Keratinocyte (primary cell): ENCODE measurements at regions not wholly inside any gene's neighbourhood (a gene's known extent, or its start where the extent isn't known, plus 50 kb on each side); places are given as distances from the start of the nearest gene placed in this dataset.

Experiments used
- EZH2 ChIP-seq: IDR thresholded peaks from one replicate; pipeline ENCODE4 v1.6.1; 2012; ENCODE audit warnings: inconsistent platforms, mild to moderate bottlenecking, low read length, moderate library complexity
- TF ChIP-seq, protein P1 (sequence below), 3 experiments: IDR thresholded peaks in 1 of 3; conservative IDR thresholded peaks in 1 of 3; optimal IDR thresholded peaks in 1 of 3; 2 replicates in 2 of 3; 3 replicates in 1 of 3; pipeline versions ENCODE3 to v1.5.1; 2011; ENCODE audit warnings: low read length in 3 of 3, mild to moderate bottlenecking in 3 of 3, moderate library complexity in 2 of 3, control low read depth in 1 of 3, inconsistent platforms in 1 of 3; ENCODE audit not compliant: insufficient read depth in 2 of 3; ENCODE audit errors: extremely low read depth in 1 of 3

DNA sequence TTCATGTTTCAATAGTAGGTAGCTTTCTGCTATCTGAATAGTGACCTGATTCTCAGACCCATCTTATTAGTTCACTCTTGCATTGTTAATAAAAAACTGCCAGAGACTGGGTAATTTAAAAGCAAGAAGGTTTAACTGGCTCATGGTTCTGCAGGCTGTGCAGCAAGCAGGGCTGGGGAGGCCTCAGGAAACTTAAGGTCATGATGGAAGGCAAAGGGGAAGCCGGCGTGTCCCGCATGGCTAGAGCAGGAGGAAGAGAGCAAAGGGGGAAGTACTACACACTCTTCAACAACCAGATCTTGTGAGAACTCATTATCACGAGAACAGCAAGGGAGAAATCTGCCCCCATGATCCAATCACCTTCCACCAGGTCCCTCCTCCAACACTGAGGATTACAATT lies 185.2 kb upstream of the PITRM1 start:
- TF ChIP-seq, protein P1, sequence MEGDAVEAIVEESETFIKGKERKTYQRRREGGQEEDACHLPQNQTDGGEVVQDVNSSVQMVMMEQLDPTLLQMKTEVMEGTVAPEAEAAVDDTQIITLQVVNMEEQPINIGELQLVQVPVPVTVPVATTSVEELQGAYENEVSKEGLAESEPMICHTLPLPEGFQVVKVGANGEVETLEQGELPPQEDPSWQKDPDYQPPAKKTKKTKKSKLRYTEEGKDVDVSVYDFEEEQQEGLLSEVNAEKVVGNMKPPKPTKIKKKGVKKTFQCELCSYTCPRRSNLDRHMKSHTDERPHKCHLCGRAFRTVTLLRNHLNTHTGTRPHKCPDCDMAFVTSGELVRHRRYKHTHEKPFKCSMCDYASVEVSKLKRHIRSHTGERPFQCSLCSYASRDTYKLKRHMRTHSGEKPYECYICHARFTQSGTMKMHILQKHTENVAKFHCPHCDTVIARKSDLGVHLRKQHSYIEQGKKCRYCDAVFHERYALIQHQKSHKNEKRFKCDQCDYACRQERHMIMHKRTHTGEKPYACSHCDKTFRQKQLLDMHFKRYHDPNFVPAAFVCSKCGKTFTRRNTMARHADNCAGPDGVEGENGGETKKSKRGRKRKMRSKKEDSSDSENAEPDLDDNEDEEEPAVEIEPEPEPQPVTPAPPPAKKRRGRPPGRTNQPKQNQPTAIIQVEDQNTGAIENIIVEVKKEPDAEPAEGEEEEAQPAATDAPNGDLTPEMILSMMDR (optimal IDR thresholded peaks at IDR 0.05 in 1 of 3, IDR thresholded peaks at IDR 0.05 in 1 of 3, conservative IDR thresholded peaks at IDR 0.05 in 1 of 3; ENCODE audit: extremely low read depth in 1 of 3, insufficient read depth in 2 of 3, low read length in 3 of 3): no peak
- TF ChIP-seq EZH2: no peak
